Gastroesophageal sphincter (tissue), 4 donors: ENCODE measurements at regions not wholly inside any gene's neighbourhood (a gene's known extent, or its start where the extent isn't known, plus 50 kb on each side); places are given as distances from the start of the nearest gene placed in this dataset.

Source experiments
- ATAC-seq: fragments of 150-250 bp; one replicate; pipeline ENCODE4 v1.9.1; 2016; ENCODE audit warnings: mild to moderate bottlenecking, moderate library complexity
- H3K27ac ChIP-seq, 4 donors: fragments of 200-600 bp; sonication (generic) in 3 of 4; 1 replicate in 3 of 4; 2 replicates in 1 of 4; pipeline ENCODE4 v1.5.1; 2016 to 2019
- H3K27me3 ChIP-seq: fragments of 200-600 bp; sonication (generic); one replicate; pipeline ENCODE4 v1.5.1; 2019
- H3K36me3 ChIP-seq, 2 donors: fragments of 200-600 bp; sonication (generic); one replicate each; pipeline ENCODE4 v1.5.1; 2019; ENCODE audit warnings: control low read depth in 1 of 2
- H3K4me1 ChIP-seq, 3 donors: fragments of 200-600 bp; sonication (generic); 1 replicate in 2 of 3; 2 replicates in 1 of 3; pipeline ENCODE4 v1.5.1; 2016 to 2019; ENCODE audit warnings: control low read depth in 2 of 3
- H3K4me3 ChIP-seq, 2 donors: fragments of 200-600 bp; sonication (generic); one replicate each; pipeline ENCODE4 v1.5.1; 2019; ENCODE audit warnings: mild to moderate bottlenecking in 1 of 2, moderate library complexity in 1 of 2
- H3K9me3 ChIP-seq, 3 donors: fragments of 200-600 bp; sonication (generic); one replicate each; pipeline ENCODE4 v1.5.1; 2017 to 2019; ENCODE audit warnings: control low read depth in 2 of 3
- EP300 ChIP-seq: sonication (generic); formaldehyde crosslinking; IDR thresholded peaks from one replicate; pipeline ENCODE4 v1.6.1; 2017; ENCODE audit warnings: antibody characterized with exemption, mild to moderate bottlenecking
- POLR2A ChIP-seq, 2 donors: fragments of 450-650 bp; IDR thresholded peaks; one replicate each; pipeline ENCODE4 v1.6.1; 2017; ENCODE audit warnings: antibody characterized with exemption in 2 of 2, mild to moderate bottlenecking in 2 of 2, moderate library complexity in 1 of 2
- POLR2AphosphoS5 ChIP-seq: sonication (generic); formaldehyde crosslinking; IDR thresholded peaks from one replicate; pipeline ENCODE4 v1.6.1; 2017; ENCODE audit warnings: antibody characterized with exemption
- WGBS, 2 donors: methylation state at CpG; one replicate each; pipeline ENCODE4 v1.1.5; 2018; ENCODE audit warnings: low coverage in 1 of 2; 5-methylcytosine and 5-hydroxymethylcytosine counted together
- TF ChIP-seq, protein P1 (sequence below), 4 experiments: fragments of 200-600 bp in 2 of 4; fragments of 450-650 bp in 2 of 4; sonication (generic) in 1 of 4; IDR thresholded peaks; one replicate each; pipeline ENCODE4 v1.5.1; 2017 to 2019; ENCODE audit warnings: antibody characterized with exemption in 4 of 4, mild to moderate bottlenecking in 2 of 4, moderate library complexity in 2 of 4

DNA sequence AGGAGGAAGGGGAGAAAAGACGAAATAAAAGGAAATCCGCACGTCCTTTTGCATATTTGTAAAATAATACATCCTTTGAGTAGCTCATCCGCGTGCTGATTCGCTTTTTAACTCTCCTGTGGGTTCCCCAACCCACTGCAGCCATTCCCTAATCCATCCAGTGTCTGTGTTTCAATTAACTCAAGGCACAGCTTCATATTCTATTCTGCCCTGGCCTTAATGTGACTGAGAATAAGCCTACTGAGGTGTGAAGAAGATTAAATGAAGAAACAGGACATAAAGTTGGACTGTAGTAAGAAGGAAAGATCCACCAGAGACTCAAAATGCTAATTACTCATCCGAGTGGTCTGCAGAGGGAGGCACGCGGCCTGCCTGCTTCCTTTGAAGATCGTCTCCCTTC is 161.4 kb upstream of the SH3BP4 start:
- H3K36me3 ChIP-seq = no peaks in the 10 kb centered on the region
- ATAC-seq = no peak
- no peaks in the 10 kb centered on the region for H3K4me1 ChIP-seq
- WGBS, 2 donors = 81 to 85% methylated on average over 10 of the region's 10 CpGs
- no peaks in the 10 kb centered on the region for H3K27me3 ChIP-seq
- H3K9me3 ChIP-seq = peaks cover 0 to 8% (median 0%) of the 10 kb centered on the region in 3 donors
- H3K4me3 ChIP-seq = no peak overlapping the region
- TF ChIP-seq EP300 (no peak), POLR2AphosphoS5 (no peak), POLR2A (IDR thresholded peaks at IDR 0.05) (no peak)
- TF ChIP-seq, protein P1, sequence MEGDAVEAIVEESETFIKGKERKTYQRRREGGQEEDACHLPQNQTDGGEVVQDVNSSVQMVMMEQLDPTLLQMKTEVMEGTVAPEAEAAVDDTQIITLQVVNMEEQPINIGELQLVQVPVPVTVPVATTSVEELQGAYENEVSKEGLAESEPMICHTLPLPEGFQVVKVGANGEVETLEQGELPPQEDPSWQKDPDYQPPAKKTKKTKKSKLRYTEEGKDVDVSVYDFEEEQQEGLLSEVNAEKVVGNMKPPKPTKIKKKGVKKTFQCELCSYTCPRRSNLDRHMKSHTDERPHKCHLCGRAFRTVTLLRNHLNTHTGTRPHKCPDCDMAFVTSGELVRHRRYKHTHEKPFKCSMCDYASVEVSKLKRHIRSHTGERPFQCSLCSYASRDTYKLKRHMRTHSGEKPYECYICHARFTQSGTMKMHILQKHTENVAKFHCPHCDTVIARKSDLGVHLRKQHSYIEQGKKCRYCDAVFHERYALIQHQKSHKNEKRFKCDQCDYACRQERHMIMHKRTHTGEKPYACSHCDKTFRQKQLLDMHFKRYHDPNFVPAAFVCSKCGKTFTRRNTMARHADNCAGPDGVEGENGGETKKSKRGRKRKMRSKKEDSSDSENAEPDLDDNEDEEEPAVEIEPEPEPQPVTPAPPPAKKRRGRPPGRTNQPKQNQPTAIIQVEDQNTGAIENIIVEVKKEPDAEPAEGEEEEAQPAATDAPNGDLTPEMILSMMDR (IDR thresholded peaks at IDR 0.05) = no peak
- no peak overlapping the region for H3K27ac ChIP-seq

DNA sequence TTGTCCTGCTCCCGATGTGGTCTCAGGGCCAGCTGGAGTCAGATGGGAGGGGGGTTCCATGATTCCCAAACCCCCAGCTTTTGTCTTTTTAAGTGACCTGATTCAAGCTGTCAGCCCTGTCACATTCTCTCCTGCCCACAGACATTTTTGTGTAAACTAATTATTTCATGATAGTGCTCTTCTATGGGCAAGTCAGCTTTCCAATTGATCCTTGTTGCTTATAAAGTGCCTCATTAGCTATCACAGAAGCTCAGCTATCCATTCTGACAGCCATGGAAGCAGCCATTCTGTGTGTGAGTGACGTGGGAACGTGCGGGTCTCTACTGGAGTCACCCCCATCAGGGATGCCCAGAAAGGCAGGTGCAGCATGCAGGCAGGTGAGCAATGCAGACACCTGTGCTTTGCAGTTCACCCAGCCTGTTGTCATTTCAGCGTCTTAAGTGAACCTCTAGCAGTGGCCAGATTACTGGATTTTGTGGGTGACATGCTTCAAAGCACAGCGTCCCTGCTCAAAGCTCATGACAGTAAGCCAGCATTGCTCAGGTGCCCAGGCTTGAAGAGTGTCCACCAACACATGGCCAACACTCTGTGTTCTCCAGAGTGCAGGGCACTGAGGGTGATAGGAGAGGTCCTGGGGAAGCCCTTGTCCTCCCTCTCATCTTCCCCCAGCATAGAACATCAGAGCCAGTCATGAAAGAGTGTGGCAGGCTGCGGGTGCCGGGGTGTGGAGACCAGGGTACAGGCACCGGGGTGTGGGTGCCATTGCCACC is 162.1 kb upstream of the SH3BP4 start:
- Histone ChIP-seq H3K4me1 (no peaks in the 10 kb centered on the region), H3K4me3 (no peak overlapping the region), H3K36me3 (no peaks in the 10 kb centered on the region), H3K27me3 (no peaks in the 10 kb centered on the region), H3K9me3 (peaks cover 0 to 9% (median 0%) of the 10 kb centered on the region in 3 donors), H3K27ac (no peak overlapping the region)
- no peak for ATAC-seq
- TF ChIP-seq POLR2A (IDR thresholded peaks at IDR 0.05) (no peak), EP300 (no peak), POLR2AphosphoS5 (no peak)
- TF ChIP-seq, protein P1 (IDR thresholded peaks at IDR 0.05) = no peak
- WGBS, 2 donors = 75 to 85% methylated on average over 3 to 5 of the region's 9 CpGs

DNA sequence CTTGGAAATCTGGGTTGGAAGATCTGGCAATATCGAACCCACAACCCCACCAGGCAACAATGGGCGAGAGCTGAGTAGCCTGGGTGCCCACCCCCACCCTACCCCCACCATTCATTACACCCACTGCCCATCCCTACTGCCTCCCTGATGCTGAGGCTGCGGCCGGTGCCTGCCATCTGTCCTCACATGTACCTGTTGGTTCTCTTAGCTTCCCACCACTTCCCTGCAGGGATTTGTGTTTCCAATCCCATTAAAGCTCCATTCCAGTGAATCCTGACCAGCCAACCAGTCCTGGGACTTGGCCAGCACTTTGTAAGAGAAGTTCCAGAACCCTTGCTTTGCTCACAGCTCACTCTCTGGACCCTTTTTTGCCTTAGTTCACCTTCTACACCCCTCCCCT is 163.0 kb upstream of the SH3BP4 start:
- Histone ChIP-seq H3K27ac (no peak overlapping the region), H3K27me3 (no peaks in the 10 kb centered on the region), H3K4me3 (no peak overlapping the region), H3K4me1 (no peaks in the 10 kb centered on the region), H3K9me3 (peaks cover 0 to 18% (median under 1%) of the 10 kb centered on the region in 3 donors), H3K36me3 (no peaks in the 10 kb centered on the region)
- ATAC-seq = no peak
- TF ChIP-seq, protein P1 (IDR thresholded peaks at IDR 0.05) = no peak
- no peak for TF ChIP-seq POLR2AphosphoS5
- TF ChIP-seq POLR2A (IDR thresholded peaks at IDR 0.05) = no peak
- no peak for TF ChIP-seq EP300
- WGBS, 2 donors = 75 to 92% methylated on average over 2 to 4 of the region's 4 CpGs

DNA sequence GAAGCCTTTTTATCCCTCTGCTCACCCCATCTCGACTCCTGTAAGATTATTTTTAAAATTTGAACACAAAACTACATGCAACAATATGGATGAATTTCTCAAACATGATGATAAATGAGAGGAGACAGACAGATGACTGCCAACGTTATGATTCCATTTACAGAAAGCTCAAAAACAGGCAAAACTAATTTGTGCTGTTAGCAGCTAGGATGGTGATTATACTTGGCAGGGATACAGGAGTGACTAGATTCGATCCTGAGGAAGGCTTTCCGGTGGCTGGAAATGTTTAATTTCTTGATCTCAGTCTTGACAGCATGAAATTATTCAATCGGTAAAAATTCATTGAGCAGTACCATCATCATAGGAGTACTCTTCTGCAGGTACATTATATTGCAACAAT is 163.4 kb upstream of the SH3BP4 start:
- H3K4me1 ChIP-seq = no peaks in the 10 kb centered on the region
- H3K27ac ChIP-seq = no peak overlapping the region
- TF ChIP-seq POLR2AphosphoS5 = no peak
- no peak for TF ChIP-seq POLR2A (IDR thresholded peaks at IDR 0.05)
- TF ChIP-seq EP300 = no peak
- TF ChIP-seq, protein P1 (IDR thresholded peaks at IDR 0.05) = no peak
- no peaks in the 10 kb centered on the region for H3K36me3 ChIP-seq
- peaks cover 0 to 23% (median 4%) of the 10 kb centered on the region in 3 donors for H3K9me3 ChIP-seq
- WGBS, 2 donors = 33 to 35% methylated on average over 4 to 5 of the region's 5 CpGs
- H3K27me3 ChIP-seq = no peaks in the 10 kb centered on the region
- no peak for ATAC-seq
- no peak overlapping the region for H3K4me3 ChIP-seq

DNA sequence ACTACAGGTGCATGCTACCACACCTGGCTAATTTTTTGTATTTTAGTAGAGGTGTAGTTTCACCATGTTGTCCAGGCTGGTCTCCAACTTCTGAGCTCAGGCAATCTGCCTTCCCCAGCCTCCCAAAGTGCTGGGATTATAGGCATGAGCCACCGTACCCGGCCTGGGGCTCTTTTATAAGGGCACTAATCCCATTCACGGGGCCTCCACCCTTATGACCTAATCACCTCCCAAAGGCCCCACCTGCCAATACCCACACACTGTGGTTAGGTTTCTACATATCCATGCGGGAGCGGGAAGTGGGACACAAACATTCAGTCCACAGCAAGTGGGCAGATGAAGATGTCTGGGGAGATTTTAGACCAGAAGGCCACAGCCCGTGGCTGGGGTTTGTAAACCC is 164.7 kb upstream of the SH3BP4 start:
- H3K9me3 ChIP-seq = peaks cover 0 to 34% (median 4%) of the 10 kb centered on the region in 3 donors
- 94% methylated on average over 3 of the region's 6 CpGs; no CpG with 5 or more reads in 1 of the 2 donors for WGBS, 2 donors
- ATAC-seq = no peak

More for the DNA sequence above, 164.7 kb upstream of the SH3BP4 start:
- H3K27ac ChIP-seq = no peak overlapping the region
- no peaks in the 10 kb centered on the region for H3K4me1 ChIP-seq
- no peaks in the 10 kb centered on the region for H3K27me3 ChIP-seq
- TF ChIP-seq POLR2AphosphoS5 (no peak), EP300 (no peak), POLR2A (IDR thresholded peaks at IDR 0.05) (no peak)
- TF ChIP-seq, protein P1 (IDR thresholded peaks at IDR 0.05) = no peak
- no peaks in the 10 kb centered on the region for H3K36me3 ChIP-seq
- H3K4me3 ChIP-seq = no peak overlapping the region
